Esophagus squamous epithelium (tissue), 4 donors: ENCODE measurements at regions not wholly inside any gene's neighbourhood (a gene's known extent, or its start where the extent isn't known, plus 50 kb on each side); places are given as distances from the start of the nearest gene placed in this dataset.

ENCODE experiments used
- CTCF ChIP-seq, 6 experiments: fragments of 450-650 bp in 4 of 6; fragments of 200-600 bp in 2 of 6; sonication (generic) in 2 of 6; IDR thresholded peaks; one replicate each; pipeline ENCODE4 v1.5.1; 2016 to 2019; ENCODE audit warnings: antibody characterized with exemption in 6 of 6, mild to moderate bottlenecking in 4 of 6, moderate library complexity in 4 of 6
- POLR2A ChIP-seq, 4 donors: fragments of 450-650 bp; IDR thresholded peaks; one replicate each; pipeline ENCODE4 v1.6.1; 2017; ENCODE audit warnings: antibody characterized with exemption in 4 of 4, mild to moderate bottlenecking in 4 of 4, moderate library complexity in 3 of 4

- TF ChIP-seq POLR2A (IDR thresholded peaks at IDR 0.05), result no peak
- no peak for TF ChIP-seq CTCF (IDR thresholded peaks at IDR 0.05)
Observed at GRCh38 chr9:19985081-19985480, 196.2 kb upstream of the SLC24A2 start.
